Neural cell (in vitro differentiated cells): ENCODE measurements at regions not wholly inside any gene's neighbourhood (a gene's known extent, or its start where the extent isn't known, plus 50 kb on each side); places are given as distances from the start of the nearest gene placed in this dataset.

Source experiments
- H2AFZ ChIP-seq: fragments of 200-600, 300-800 bp; sonication (generic), shearing (Covaris generic); 2 replicates; pipeline ENCODE4 v1.6.0; 2014; ENCODE audit warnings: low read depth, mild to moderate bottlenecking, antibody characterized with exemption, low read length, moderate library complexity
- H3F3A ChIP-seq: fragments of 200-600 bp; shearing (Covaris generic); 2 replicates; pipeline ENCODE4 v1.6.1; 2016; ENCODE audit warnings: mild to moderate bottlenecking, moderate library complexity, mixed read lengths, antibody characterized with exemption, low read length; ENCODE audit not compliant: insufficient read depth, poor library complexity, severe bottlenecking
- H3K27ac ChIP-seq: fragments of 200-600, 300-800 bp; sonication (generic), shearing (Covaris generic); 2 replicates; pipeline ENCODE4 v1.5.1; 2014; ENCODE audit warnings: mild to moderate bottlenecking, low read length, moderate library complexity
- H3K27me3 ChIP-seq: fragments of 300-800, 200-600 bp; sonication (generic), shearing (Covaris generic); 2 replicates; pipeline ENCODE4 v1.6.0; 2014; ENCODE audit warnings: mild to moderate bottlenecking, low read depth, low read length, moderate library complexity; ENCODE audit not compliant: insufficient read depth
- H3K36me3 ChIP-seq: fragments of 300-800, 200-600 bp; sonication (generic), shearing (Covaris generic); 2 replicates; pipeline ENCODE4 v1.5.1; 2014; ENCODE audit warnings: mild to moderate bottlenecking, antibody characterized with exemption, low read length, moderate library complexity; ENCODE audit not compliant: insufficient read depth
- H3K4me2 ChIP-seq: fragments of 300-800, 200-600 bp; sonication (generic), shearing (Covaris generic); 2 replicates; pipeline ENCODE4 v1.6.0; 2014; ENCODE audit warnings: mild to moderate bottlenecking, low read length
- H3K4me3 ChIP-seq: fragments of 300-800, 200-600 bp; sonication (generic), shearing (Covaris generic); 2 replicates; pipeline ENCODE4 v1.5.1; 2014; ENCODE audit warnings: mild to moderate bottlenecking, low read length, moderate library complexity
- H3K79me2 ChIP-seq: fragments of 200-600 bp; shearing (Covaris generic); replicated peaks from 2 replicates; pipeline ENCODE4 v1.6.0; 2014; ENCODE audit warnings: mild to moderate bottlenecking, low read length, moderate library complexity; ENCODE audit not compliant: insufficient read depth
- H3K9ac ChIP-seq: fragments of 300-800, 200-600 bp; sonication (generic), shearing (Covaris generic); 2 replicates; pipeline ENCODE4 v1.6.1; 2016; ENCODE audit warnings: mild to moderate bottlenecking, low read length, mixed read lengths
- H3K9me2 ChIP-seq: fragments of 200-600 bp; shearing (Covaris generic); 2 replicates; pipeline ENCODE4 v1.6.1; 2016; ENCODE audit warnings: mild to moderate bottlenecking, low read length, mixed read lengths; ENCODE audit not compliant: insufficient read depth
- H3K9me3 ChIP-seq: fragments of 200-600, 300-800 bp; sonication (generic), shearing (Covaris generic); 2 replicates; pipeline ENCODE4 v1.6.1; 2016; ENCODE audit warnings: mild to moderate bottlenecking, mixed run types, low read length, moderate library complexity, mixed read lengths
- H4K20me1 ChIP-seq: fragments of 200-600 bp; shearing (Covaris generic); 2 replicates; pipeline ENCODE4 v1.6.1; 2016; ENCODE audit warnings: mild to moderate bottlenecking, mixed run types; ENCODE audit not compliant: insufficient read depth
- EP300 ChIP-seq: fragments of 450-650 bp; conservative IDR thresholded peaks from 2 replicates; pipeline ENCODE4 v1.6.1; 2014; ENCODE audit warnings: antibody characterized with exemption, mild to moderate bottlenecking, moderate library complexity; ENCODE audit not compliant: poor library complexity, severe bottlenecking
- EZH2 ChIP-seq: fragments of 200-600, 300-800 bp; shearing (Covaris generic), sonication (generic); IDR thresholded peaks from 2 replicates; pipeline ENCODE4 v1.6.1; 2014; ENCODE audit warnings: antibody characterized with exemption, low read length, borderline replicate concordance, mild to moderate bottlenecking; ENCODE audit not compliant: insufficient read depth, poor library complexity, severe bottlenecking
- MXI1 ChIP-seq: fragments of 450-650 bp; conservative IDR thresholded peaks from 2 replicates; pipeline ENCODE4 v1.6.1; 2014; ENCODE audit warnings: antibody characterized with exemption, mild to moderate bottlenecking; ENCODE audit not compliant: poor library complexity, severe bottlenecking
- POLR2AphosphoS5 ChIP-seq: IDR thresholded peaks from 2 replicates; pipeline ENCODE4 v1.6.1; 2012
- RAD21 ChIP-seq: fragments of 450-650 bp; conservative IDR thresholded peaks from 2 replicates; pipeline ENCODE4 v1.6.1; 2014; ENCODE audit warnings: antibody characterized with exemption, mild to moderate bottlenecking, moderate library complexity
- SMC3 ChIP-seq: fragments of 450-650 bp; conservative IDR thresholded peaks from 2 replicates; pipeline ENCODE4 v1.6.1; 2014; ENCODE audit warnings: antibody characterized with exemption, mild to moderate bottlenecking, moderate library complexity; ENCODE audit not compliant: poor library complexity
- TAF1 ChIP-seq: IDR thresholded peaks from 2 replicates; pipeline ENCODE4 v1.6.1; 2012; ENCODE audit warnings: low read depth
- TF ChIP-seq, protein P1 (sequence below): fragments of 450-650 bp; IDR thresholded peaks from 2 replicates; pipeline ENCODE4 v1.5.1; 2014; ENCODE audit warnings: antibody characterized with exemption, mild to moderate bottlenecking, moderate library complexity; ENCODE audit not compliant: poor library complexity, severe bottlenecking
- TF ChIP-seq, protein P2 (sequence below): IDR thresholded peaks from 2 replicates; pipeline ENCODE4 v1.6.1; 2012; ENCODE audit warnings: borderline replicate concordance

DNA sequence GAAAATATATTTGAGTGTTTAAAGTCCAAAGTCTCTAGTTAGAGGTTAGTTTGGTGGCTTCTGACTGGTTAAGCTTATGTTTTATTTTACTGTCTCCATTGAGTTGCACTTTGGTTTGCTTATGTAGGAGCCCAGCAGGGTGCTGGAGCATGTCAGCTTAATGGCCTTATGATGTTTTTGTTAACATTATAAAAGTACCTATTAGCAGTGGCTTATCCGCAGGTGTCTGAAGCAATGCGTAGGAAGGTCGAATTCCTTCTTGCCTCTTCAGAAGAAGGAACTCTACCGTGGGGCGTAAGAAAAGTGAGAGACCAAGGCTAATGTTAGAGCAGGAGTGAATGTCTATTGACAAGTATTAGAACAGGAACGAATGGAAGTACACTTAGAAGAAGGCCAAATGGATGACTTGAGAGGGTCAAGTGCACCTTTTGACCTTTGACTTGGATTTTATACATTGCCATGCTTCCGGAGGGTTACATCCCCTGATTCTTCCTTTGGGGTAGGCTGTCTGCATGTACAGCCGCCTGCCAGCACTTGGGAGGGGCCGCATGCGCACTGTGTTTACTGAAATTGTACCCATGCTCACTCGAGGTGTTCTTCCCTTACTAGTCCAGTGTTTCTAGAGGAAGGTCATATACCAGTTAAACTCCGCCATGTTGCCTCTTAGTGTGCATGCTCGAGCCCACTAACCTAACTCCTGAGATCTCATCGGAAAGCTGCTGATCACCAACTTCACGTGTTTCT lies 793.9 kb upstream of the PCDH9 start:
- Histone ChIP-seq H3K36me3 (no peaks in the 10 kb centered on the region), H3K9me2 (no peaks in the 10 kb centered on the region), H3K4me2 (no peak overlapping the region), H3K4me3 (no peak overlapping the region), H3K9me3 (no peaks in the 10 kb centered on the region), H3K79me2 (no peaks in the 10 kb centered on the region), H3F3A (no peaks in the 10 kb centered on the region), H4K20me1 (no peaks in the 10 kb centered on the region), H2AFZ (no peak overlapping the region), H3K9ac (no peak overlapping the region), H3K27me3 (no peaks in the 10 kb centered on the region), H3K27ac (no peak overlapping the region)
- TF ChIP-seq, protein P1, sequence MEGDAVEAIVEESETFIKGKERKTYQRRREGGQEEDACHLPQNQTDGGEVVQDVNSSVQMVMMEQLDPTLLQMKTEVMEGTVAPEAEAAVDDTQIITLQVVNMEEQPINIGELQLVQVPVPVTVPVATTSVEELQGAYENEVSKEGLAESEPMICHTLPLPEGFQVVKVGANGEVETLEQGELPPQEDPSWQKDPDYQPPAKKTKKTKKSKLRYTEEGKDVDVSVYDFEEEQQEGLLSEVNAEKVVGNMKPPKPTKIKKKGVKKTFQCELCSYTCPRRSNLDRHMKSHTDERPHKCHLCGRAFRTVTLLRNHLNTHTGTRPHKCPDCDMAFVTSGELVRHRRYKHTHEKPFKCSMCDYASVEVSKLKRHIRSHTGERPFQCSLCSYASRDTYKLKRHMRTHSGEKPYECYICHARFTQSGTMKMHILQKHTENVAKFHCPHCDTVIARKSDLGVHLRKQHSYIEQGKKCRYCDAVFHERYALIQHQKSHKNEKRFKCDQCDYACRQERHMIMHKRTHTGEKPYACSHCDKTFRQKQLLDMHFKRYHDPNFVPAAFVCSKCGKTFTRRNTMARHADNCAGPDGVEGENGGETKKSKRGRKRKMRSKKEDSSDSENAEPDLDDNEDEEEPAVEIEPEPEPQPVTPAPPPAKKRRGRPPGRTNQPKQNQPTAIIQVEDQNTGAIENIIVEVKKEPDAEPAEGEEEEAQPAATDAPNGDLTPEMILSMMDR, result no peak
- TF ChIP-seq MXI1 (no peak), RAD21 (no peak), POLR2AphosphoS5 (no peak), EZH2 (no peak), SMC3 (no peak), EP300 (no peak)
- TF ChIP-seq, protein P2, sequence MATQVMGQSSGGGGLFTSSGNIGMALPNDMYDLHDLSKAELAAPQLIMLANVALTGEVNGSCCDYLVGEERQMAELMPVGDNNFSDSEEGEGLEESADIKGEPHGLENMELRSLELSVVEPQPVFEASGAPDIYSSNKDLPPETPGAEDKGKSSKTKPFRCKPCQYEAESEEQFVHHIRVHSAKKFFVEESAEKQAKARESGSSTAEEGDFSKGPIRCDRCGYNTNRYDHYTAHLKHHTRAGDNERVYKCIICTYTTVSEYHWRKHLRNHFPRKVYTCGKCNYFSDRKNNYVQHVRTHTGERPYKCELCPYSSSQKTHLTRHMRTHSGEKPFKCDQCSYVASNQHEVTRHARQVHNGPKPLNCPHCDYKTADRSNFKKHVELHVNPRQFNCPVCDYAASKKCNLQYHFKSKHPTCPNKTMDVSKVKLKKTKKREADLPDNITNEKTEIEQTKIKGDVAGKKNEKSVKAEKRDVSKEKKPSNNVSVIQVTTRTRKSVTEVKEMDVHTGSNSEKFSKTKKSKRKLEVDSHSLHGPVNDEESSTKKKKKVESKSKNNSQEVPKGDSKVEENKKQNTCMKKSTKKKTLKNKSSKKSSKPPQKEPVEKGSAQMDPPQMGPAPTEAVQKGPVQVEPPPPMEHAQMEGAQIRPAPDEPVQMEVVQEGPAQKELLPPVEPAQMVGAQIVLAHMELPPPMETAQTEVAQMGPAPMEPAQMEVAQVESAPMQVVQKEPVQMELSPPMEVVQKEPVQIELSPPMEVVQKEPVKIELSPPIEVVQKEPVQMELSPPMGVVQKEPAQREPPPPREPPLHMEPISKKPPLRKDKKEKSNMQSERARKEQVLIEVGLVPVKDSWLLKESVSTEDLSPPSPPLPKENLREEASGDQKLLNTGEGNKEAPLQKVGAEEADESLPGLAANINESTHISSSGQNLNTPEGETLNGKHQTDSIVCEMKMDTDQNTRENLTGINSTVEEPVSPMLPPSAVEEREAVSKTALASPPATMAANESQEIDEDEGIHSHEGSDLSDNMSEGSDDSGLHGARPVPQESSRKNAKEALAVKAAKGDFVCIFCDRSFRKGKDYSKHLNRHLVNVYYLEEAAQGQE, result no peak

DNA sequence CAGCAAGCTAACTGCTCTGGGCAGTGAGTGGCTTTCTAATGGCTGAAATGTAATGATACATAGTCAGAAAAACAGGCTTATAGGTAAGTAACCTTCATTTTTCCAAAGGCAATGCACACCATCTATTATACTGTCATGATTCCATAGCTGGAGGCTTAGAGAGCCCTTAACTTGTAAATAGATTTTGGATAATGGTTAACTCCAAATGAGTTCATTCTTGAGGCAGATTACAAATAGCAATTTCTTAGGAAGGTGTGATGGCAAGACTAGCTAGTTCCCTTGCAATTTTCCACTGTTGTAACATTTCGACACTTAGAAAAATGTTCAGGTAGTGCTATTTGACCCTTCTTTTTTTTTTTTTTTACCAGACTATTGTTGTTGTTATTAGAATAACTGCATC lies 789.8 kb upstream of the PCDH9 start:
- H3K9me3 ChIP-seq, result no peaks in the 10 kb centered on the region
- no peaks in the 10 kb centered on the region for H3K27me3 ChIP-seq
- H4K20me1 ChIP-seq, result no peaks in the 10 kb centered on the region
- no peaks in the 10 kb centered on the region for H3K36me3 ChIP-seq
- no peak for TF ChIP-seq RAD21
- no peak for TF ChIP-seq EP300
- TF ChIP-seq EZH2, result no peak
- no peak for TF ChIP-seq MXI1
- no peak overlapping the region for H3K4me2 ChIP-seq
- H3K27ac ChIP-seq, result no peak overlapping the region
- H3K4me3 ChIP-seq, result no peak overlapping the region
- H3K79me2 ChIP-seq, result no peaks in the 10 kb centered on the region
- H2AFZ ChIP-seq, result no peak overlapping the region
- H3F3A ChIP-seq, result no peaks in the 10 kb centered on the region
- no peaks in the 10 kb centered on the region for H3K9me2 ChIP-seq
- no peak overlapping the region for H3K9ac ChIP-seq

DNA sequence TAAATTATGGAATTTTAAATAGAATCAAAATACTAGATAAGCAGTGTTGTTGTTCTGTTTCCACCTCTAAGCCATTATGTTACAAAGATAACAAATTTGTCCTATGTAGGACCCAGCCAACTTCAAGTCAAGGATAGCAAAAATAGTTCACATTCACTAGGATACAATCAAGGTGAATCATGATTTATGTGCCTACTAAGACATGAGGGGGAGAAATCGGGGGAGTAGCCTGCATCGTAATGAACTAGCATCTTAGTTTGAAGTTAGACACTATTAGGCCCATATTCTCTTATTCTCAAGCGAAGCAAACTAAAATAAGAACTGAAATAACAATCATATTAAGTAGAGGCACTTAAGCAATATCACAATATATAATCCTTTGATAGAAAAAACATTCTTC lies 779.4 kb upstream of the PCDH9 start:
- H3K79me2 ChIP-seq, result no peaks in the 10 kb centered on the region
- H3K36me3 ChIP-seq, result no peaks in the 10 kb centered on the region
- H2AFZ ChIP-seq, result no peak overlapping the region
- TF ChIP-seq, protein P2, result no peak
- TF ChIP-seq EP300 (no peak), TAF1 (no peak), SMC3 (no peak), RAD21 (no peak), POLR2AphosphoS5 (no peak), EZH2 (no peak), MXI1 (no peak)
- TF ChIP-seq, protein P1, result no peak
- H3K9me3 ChIP-seq, result no peaks in the 10 kb centered on the region
- H3K9ac ChIP-seq, result no peak overlapping the region
- no peak overlapping the region for H3K4me2 ChIP-seq
- H3K9me2 ChIP-seq, result no peaks in the 10 kb centered on the region
- no peaks in the 10 kb centered on the region for H4K20me1 ChIP-seq
- H3F3A ChIP-seq, result no peaks in the 10 kb centered on the region
- H3K27me3 ChIP-seq, result no peaks in the 10 kb centered on the region
- H3K4me3 ChIP-seq, result no peak overlapping the region
- H3K27ac ChIP-seq, result no peak overlapping the region
